GM21619 (cell line): ENCODE measurements at regions not wholly inside any gene's neighbourhood (a gene's known extent, or its start where the extent isn't known, plus 50 kb on each side); places are given as distances from the start of the nearest gene placed in this dataset.

Experiments used
- ATAC-seq: cut with Tn5 transposase; IDR thresholded peaks from one replicate; pipeline ENCODE4 v1.9.1; 2021; ENCODE audit not compliant: unreplicated experiment

DNA sequence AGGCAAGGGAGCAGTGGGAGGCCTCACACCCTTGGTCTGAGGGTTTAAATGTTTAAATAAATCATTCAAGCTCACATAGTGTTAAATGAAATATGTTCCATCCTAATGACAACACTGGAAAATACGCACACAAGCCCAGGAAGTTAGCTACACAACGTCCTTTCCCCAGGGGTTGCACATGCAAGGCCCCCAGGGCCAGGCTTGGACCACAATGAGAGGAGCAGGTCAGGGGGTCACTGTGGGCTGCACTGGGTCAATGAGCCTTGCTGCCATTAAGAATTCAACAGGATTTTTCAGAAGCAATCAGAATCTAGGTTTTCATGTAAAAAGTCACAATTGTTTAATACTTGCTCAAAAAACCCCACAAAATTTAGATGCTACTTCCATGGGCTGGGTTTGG, 64.9 kb upstream of the ADCY1 start:
- no peak for ATAC-seq

- no peak for ATAC-seq
These were observed 62.2 kb upstream of the ADCY1 start for GRCh38 chr7:45511721-45512597.

DNA sequence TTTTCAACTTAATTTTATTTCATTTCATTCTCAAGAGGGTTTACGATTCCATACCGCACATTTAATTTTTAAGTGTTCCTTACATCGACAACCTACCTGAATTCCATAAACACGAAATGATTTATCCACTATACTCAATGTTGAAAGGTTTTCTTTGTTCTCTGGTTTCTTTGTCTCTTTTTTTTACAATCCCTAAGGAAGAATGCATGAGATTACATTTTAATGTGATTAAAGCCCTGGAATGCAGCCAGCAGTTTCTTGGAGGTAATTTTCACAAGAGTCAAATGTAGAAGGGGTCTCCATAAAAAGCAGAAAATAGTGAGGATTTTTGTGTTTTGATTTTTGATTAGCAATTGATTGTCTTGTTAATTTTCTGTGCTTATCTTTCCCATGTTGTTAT, 59.2 kb upstream of the ADCY1 start:
- no peak for ATAC-seq

DNA sequence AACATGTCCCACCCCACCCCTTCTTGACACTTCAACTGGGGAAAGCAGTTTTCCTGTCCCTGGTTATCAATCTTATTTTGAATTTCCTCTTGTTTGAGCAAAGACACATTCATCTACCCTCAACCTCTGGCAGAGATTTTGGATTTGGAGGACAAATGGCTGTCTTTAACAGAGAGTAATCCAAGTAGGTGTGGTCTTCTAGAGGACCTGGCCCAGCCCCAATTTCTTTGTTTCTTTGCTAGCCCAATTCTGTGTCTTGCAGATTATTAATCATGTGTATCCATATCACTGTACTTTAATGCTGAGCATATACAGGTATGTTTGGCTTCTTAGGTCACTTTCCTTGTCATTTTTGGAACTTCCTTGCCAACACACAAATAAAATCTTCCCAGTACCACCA, 58.8 kb upstream of the ADCY1 start:
- no peak for ATAC-seq
